ENCODE measurements at regions not wholly inside any gene's neighbourhood (a gene's known extent, or its start where the extent isn't known, plus 50 kb on each side); places are given as distances from the start of the nearest gene placed in this dataset.

DNA sequence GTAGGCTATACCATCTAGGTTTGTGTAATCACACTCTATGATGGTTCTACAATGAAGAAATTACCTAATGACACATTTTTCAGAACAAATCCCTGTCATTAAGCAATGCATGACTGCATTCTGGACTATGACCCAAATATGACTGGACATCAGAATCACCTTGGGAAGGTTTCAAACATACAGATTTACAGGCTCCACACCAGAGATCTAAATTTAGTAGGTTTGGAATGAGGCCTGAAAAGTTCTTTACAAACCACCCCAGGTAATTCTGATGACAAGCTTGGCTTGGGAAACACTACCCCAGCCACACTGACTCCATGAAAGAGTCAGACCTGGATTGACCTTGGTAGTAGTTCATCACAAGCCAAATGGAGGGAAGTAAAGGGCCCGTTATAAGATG, 52.2 kb upstream of the NFE2L2 start:
- Mint-ChIP-seq H3K36me3 (ENCODE audit: insufficient read depth in 1 of 3, low read depth in 3 of 3) (no peaks in the 10 kb centered on the region), H3K4me1 (peaks cover 19 to 23% of the 10 kb centered on the region in 2 experiments), H3K27me3 (ENCODE audit: low read depth) (no peaks in the 10 kb centered on the region), H3K27ac (no peak overlapping the region), H3K4me3 (no peak overlapping the region), H3K9me3 (no peaks in the 10 kb centered on the region)
- no peak overlapping the region for H3K14ac ChIP-seq (ENCODE audit: insufficient read depth, low read length)
- H3K9ac ChIP-seq (ENCODE audit: extremely low read depth, insufficient read length, low read length) = no peak overlapping the region
- no peaks in the 10 kb centered on the region for H3K23me2 ChIP-seq (ENCODE audit: insufficient read length, low read depth, low read length, poor library complexity, severe bottlenecking)
- H3K27me3 ChIP-seq (ENCODE audit: insufficient read depth, low read length) = no peaks in the 10 kb centered on the region
- no peak for DNase-seq
- no peak overlapping the region for H4K91ac ChIP-seq (ENCODE audit: insufficient read length, low read depth, low read length)
- no peak overlapping the region for H4K8ac ChIP-seq (replicated peaks; ENCODE audit: insufficient read length, low read depth, low read length)
- no peaks in the 10 kb centered on the region for H3K79me2 ChIP-seq (ENCODE audit: insufficient read depth, low read length)
- no peak overlapping the region for H2BK5ac ChIP-seq (ENCODE audit: insufficient read length, low read length)
- H3K23ac ChIP-seq (ENCODE audit: insufficient read length, low read depth, low read length) = no peak overlapping the region
- H2AFZ ChIP-seq (ENCODE audit: low read length) = no peak overlapping the region
- H3T11ph ChIP-seq (ENCODE audit: low read length) = no peak overlapping the region
- no peak overlapping the region for H2BK20ac ChIP-seq (ENCODE audit: low read depth, low read length, poor library complexity, severe bottlenecking)
- no peak overlapping the region for H4K5ac ChIP-seq (ENCODE audit: insufficient read length, low read depth, low read length)
- H3K4ac ChIP-seq (ENCODE audit: low read depth, low read length) = no peak overlapping the region
- no peak overlapping the region for H3K18ac ChIP-seq (ENCODE audit: insufficient read length, low read depth, low read length)
- H2BK120ac ChIP-seq (ENCODE audit: low read depth, low read length, poor library complexity, severe bottlenecking) = no peak overlapping the region
- no peak overlapping the region for H3K4me2 ChIP-seq (ENCODE audit: insufficient read depth, insufficient read length, low read length)
- H2BK12ac ChIP-seq (ENCODE audit: insufficient read length, low read depth, low read length) = no peak overlapping the region
- H3K56ac ChIP-seq (ENCODE audit: insufficient read length, low read depth, low read length) = no peak overlapping the region
- TF ChIP-seq, protein P1, sequence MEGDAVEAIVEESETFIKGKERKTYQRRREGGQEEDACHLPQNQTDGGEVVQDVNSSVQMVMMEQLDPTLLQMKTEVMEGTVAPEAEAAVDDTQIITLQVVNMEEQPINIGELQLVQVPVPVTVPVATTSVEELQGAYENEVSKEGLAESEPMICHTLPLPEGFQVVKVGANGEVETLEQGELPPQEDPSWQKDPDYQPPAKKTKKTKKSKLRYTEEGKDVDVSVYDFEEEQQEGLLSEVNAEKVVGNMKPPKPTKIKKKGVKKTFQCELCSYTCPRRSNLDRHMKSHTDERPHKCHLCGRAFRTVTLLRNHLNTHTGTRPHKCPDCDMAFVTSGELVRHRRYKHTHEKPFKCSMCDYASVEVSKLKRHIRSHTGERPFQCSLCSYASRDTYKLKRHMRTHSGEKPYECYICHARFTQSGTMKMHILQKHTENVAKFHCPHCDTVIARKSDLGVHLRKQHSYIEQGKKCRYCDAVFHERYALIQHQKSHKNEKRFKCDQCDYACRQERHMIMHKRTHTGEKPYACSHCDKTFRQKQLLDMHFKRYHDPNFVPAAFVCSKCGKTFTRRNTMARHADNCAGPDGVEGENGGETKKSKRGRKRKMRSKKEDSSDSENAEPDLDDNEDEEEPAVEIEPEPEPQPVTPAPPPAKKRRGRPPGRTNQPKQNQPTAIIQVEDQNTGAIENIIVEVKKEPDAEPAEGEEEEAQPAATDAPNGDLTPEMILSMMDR (conservative IDR thresholded peaks at IDR 0.05) = no peak
- no CpG with 5 or more reads among the region's 1 CpG for WGBS (ENCODE audit: extremely low coverage, insufficient read length, low lambda C conversion rate)
- H3K27ac ChIP-seq (ENCODE audit: insufficient read length, low read depth, low read length) = no peak overlapping the region
- no peak overlapping the region for H2BK15ac ChIP-seq (ENCODE audit: low read depth, low read length)
- no peak overlapping the region for H2AK5ac ChIP-seq (ENCODE audit: insufficient read length, low read length)
- no peaks in the 10 kb centered on the region; the same call in none of the 2 replicates for H3K4me1 ChIP-seq (ENCODE audit: insufficient read depth, low read length)
- H4K20me1 ChIP-seq (ENCODE audit: control insufficient read depth, insufficient read depth, insufficient read length) = no peaks in the 10 kb centered on the region
- H3K9me3 ChIP-seq (ENCODE audit: control insufficient read depth, low read depth, low read length) = no peaks in the 10 kb centered on the region
- no peaks in the 10 kb centered on the region for H3K79me1 ChIP-seq (ENCODE audit: insufficient read depth, low read depth, low read length, poor library complexity, severe bottlenecking)

Measured in H9 (cell line).